ENCODE measurements at regions not wholly inside any gene's neighbourhood (a gene's known extent, or its start where the extent isn't known, plus 50 kb on each side); places are given as distances from the start of the nearest gene placed in this dataset.

GRCh38 chr12:92650228-92650822 is 52.5 kb upstream of the PLEKHG7 start:
- no peak for DNase-seq

- DNase-seq = peak; percentile 72
Observed at GRCh38 chr12:92649511-92650227, 53.1 kb upstream of the PLEKHG7 start.

- no peak for DNase-seq
Observed at GRCh38 chr12:92648242-92649031, 54.4 kb upstream of the PLEKHG7 start.

GRCh38 chr12:92641291-92641690 is 61.5 kb upstream of the PLEKHG7 start:
- DNase-seq = peak; percentile 84

GRCh38 chr12:92640691-92641090 is 62.1 kb upstream of the PLEKHG7 start:
- no peak for DNase-seq

- no peak for DNase-seq
Observed at GRCh38 chr12:92639017-92639416, 63.8 kb upstream of the PLEKHG7 start.

- DNase-seq = peak; percentile 54
Observed at GRCh38 chr12:92634730-92635129, 68.1 kb upstream of the PLEKHG7 start.

GRCh38 chr12:92634202-92634601 is 68.6 kb upstream of the PLEKHG7 start:
- DNase-seq = no peak

GRCh38 chr12:92630968-92631367 is 71.8 kb upstream of the PLEKHG7 start:
- no peak for DNase-seq

GRCh38 chr12:92629349-92630065 is 73.3 kb upstream of the PLEKHG7 start:
- no peak for DNase-seq

- DNase-seq = no peak
Observed at GRCh38 chr12:92628476-92628875, 74.3 kb upstream of the PLEKHG7 start.

- no peak for DNase-seq
Observed at GRCh38 chr12:92627511-92627910, 75.3 kb upstream of the PLEKHG7 start.

GRCh38 chr12:92625639-92626310 is 77.0 kb upstream of the PLEKHG7 start:
- no peak for DNase-seq

- DNase-seq = no peak
Observed at GRCh38 chr12:92624236-92624635, 78.6 kb upstream of the PLEKHG7 start.

GRCh38 chr12:92623386-92623785 is 79.4 kb upstream of the PLEKHG7 start:
- no peak for DNase-seq

- no peak for DNase-seq
Observed at GRCh38 chr12:92621833-92622232, 81.0 kb upstream of the PLEKHG7 start.

GRCh38 chr12:92621312-92621711 is 81.5 kb upstream of the PLEKHG7 start:
- DNase-seq = no peak

- no peak for DNase-seq
Observed at GRCh38 chr12:92619730-92620684, 82.8 kb upstream of the PLEKHG7 start.

- no peak for DNase-seq
Observed at GRCh38 chr12:92619026-92619425, 83.8 kb upstream of the PLEKHG7 start.

- DNase-seq = no peak
Observed at GRCh38 chr12:92615703-92616102, 87.1 kb upstream of the PLEKHG7 start.

GRCh38 chr12:92615086-92615485 is 87.7 kb upstream of the PLEKHG7 start:
- DNase-seq = no peak
